Daoy (cell line): ENCODE measurements at regions not wholly inside any gene's neighbourhood (a gene's known extent, or its start where the extent isn't known, plus 50 kb on each side); places are given as distances from the start of the nearest gene placed in this dataset.

Experiments
- DNase-seq: peaks from one replicate; pipeline ENCODE4 v3.0.0-alpha.2; 2015; ENCODE audit warnings: low read depth

- DNase-seq, result no peak
These were observed 1146.9 kb upstream of the GJE1 start for GRCh38 chr6:140985679-140986275.

GRCh38 chr6:140980265-140980887 lies 1152.3 kb upstream of the GJE1 start:
- DNase-seq, result no peak

GRCh38 chr6:140979642-140980091 lies 1153.1 kb upstream of the GJE1 start:
- peak; percentile 16 for DNase-seq

GRCh38 chr6:140977403-140977802 lies 1155.3 kb upstream of the GJE1 start:
- no peak for DNase-seq

- no peak for DNase-seq
These were observed 1155.9 kb upstream of the GJE1 start for GRCh38 chr6:140976806-140977205.

- DNase-seq, result no peak
These were observed 1162.2 kb upstream of the GJE1 start for GRCh38 chr6:140970485-140970884.

GRCh38 chr6:140968062-140968461 lies 1164.7 kb upstream of the GJE1 start:
- no peak for DNase-seq

GRCh38 chr6:140966676-140967075 lies 1166.0 kb upstream of the GJE1 start:
- DNase-seq, result no peak

- no peak for DNase-seq
These were observed 1172.2 kb upstream of the GJE1 start for GRCh38 chr6:140960566-140960965.

- no peak for DNase-seq
These were observed 1175.3 kb upstream of the GJE1 start for GRCh38 chr6:140957386-140957785.

GRCh38 chr6:140956571-140957369 lies 1176.0 kb upstream of the GJE1 start:
- no peak for DNase-seq

GRCh38 chr6:140940251-140940925 lies 1192.3 kb upstream of the GJE1 start:
- DNase-seq, result no peak

- DNase-seq, result no peak
These were observed 1199.8 kb upstream of the GJE1 start for GRCh38 chr6:140932909-140933308.

GRCh38 chr6:140931581-140931980 lies 1201.1 kb upstream of the GJE1 start:
- no peak for DNase-seq

- no peak for DNase-seq
These were observed 1203.6 kb upstream of the GJE1 start for GRCh38 chr6:140929121-140929520.

GRCh38 chr6:140923048-140923447 lies 1209.7 kb upstream of the GJE1 start:
- DNase-seq, result no peak

- DNase-seq, result peak; percentile 65
These were observed 1211.1 kb upstream of the GJE1 start for GRCh38 chr6:140921366-140922226.

GRCh38 chr6:140917911-140918310 lies 1214.8 kb upstream of the GJE1 start:
- DNase-seq, result no peak

- DNase-seq, result no peak
These were observed 1217.2 kb upstream of the GJE1 start for GRCh38 chr6:140915551-140915950.

- no peak for DNase-seq
These were observed 1217.6 kb upstream of the GJE1 start for GRCh38 chr6:140915103-140915502.

GRCh38 chr6:140912686-140913085 lies 1220.0 kb upstream of the GJE1 start:
- DNase-seq, result no peak
